SK-N-SH treated with all-trans-retinoic acid at 6 μM for 48 hours (cell line): ENCODE measurements at regions not wholly inside any gene's neighbourhood (a gene's known extent, or its start where the extent isn't known, plus 50 kb on each side); places are given as distances from the start of the nearest gene placed in this dataset.

ENCODE experiments used
- CSDC2 ChIP-seq: fragments of 250-450 bp; sonication (Bioruptor Pico); IDR thresholded peaks from 2 replicates; pipeline ENCODE4 v1.5.0; 2020; ENCODE audit warnings: mild to moderate bottlenecking, moderate library complexity
- OSR1 ChIP-seq: fragments of 250-450 bp; sonication (Bioruptor Pico); IDR thresholded peaks from 2 replicates; pipeline ENCODE4 v1.8.0; 2022; ENCODE audit warnings: moderate library complexity, mild to moderate bottlenecking, inconsistent platforms
- RARB ChIP-seq: fragments of 250-450 bp; sonication (Bioruptor Pico); IDR thresholded peaks from 2 replicates; pipeline ENCODE4 v1.8.0; 2021; ENCODE audit warnings: mild to moderate bottlenecking, moderate library complexity
- TCF4 ChIP-seq: fragments of 250-450 bp; sonication (Bioruptor Pico); IDR thresholded peaks from 2 replicates; pipeline ENCODE4 v1.8.0; 2021; ENCODE audit warnings: mild to moderate bottlenecking, moderate library complexity, borderline replicate concordance

DNA sequence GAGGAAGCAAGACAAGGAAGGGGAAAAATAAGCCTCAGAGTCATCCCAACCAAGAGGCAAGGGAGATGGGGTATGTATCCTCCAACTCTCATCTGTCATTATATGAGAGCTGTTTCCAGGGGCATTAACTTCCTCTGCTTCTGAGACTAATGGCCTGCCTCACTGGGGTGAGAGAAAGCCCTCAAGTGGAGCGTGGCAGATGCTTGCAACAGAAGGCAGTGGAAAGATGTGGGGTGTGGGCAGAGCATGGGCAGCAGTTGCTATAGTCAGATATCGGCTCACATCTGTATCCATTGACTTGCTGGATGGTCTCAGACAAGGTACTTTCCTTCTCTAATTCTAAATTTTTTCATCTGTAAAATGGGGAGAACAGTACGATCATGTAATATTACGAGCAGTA is 81.7 kb upstream of the PLCL2 start:
- no peak for TF ChIP-seq RARB (CRISPR knock-in tag)
- TF ChIP-seq OSR1, result no peak
- no peak for TF ChIP-seq TCF4 (CRISPR knock-in tag)
- TF ChIP-seq CSDC2 (CRISPR knock-in tag), result no peak
